Panc1 (cell line): ENCODE measurements at regions not wholly inside any gene's neighbourhood (a gene's known extent, or its start where the extent isn't known, plus 50 kb on each side); places are given as distances from the start of the nearest gene placed in this dataset.

ENCODE experiments used
- ATAC-seq: fragments of 200-7000 bp; cut with Tn5 transposase; 2 replicates; pipeline ENCODE4 v1.9.1; 2020; ENCODE audit warnings: mild to moderate bottlenecking, moderate library complexity
- BruUV-seq: library from RNA; stranded (reverse); fragments of 400-500 nt; replicated peaks from 2 replicates; lab custom pipeline; 2021; lab: Mats Ljungman, UMichigan
- CTCF ChIA-PET: fragments of 300-600 bp; sonication (Branson Sonifier 250); formaldehyde crosslinking; loops from one replicate; lab custom pipeline; 2022; ENCODE audit warnings: antibody characterized with exemption; lab: Charles Lee
- POLR2A ChIA-PET: fragments of 300-600 bp; sonication (Branson Sonifier 250); formaldehyde crosslinking; loops from one replicate; lab custom pipeline; 2022; ENCODE audit warnings: antibody characterized with exemption; lab: Charles Lee
- DNase-seq: peaks from one replicate; pipeline ENCODE4 v3.0.0-alpha.2; 2010; ENCODE audit warnings: low read depth, low spot score
- H3K27ac ChIP-seq: 2 replicates; pipeline ENCODE4 v1.5.1; 2011; ENCODE audit warnings: mild to moderate bottlenecking, low read length, inconsistent platforms
- H3K27me3 ChIP-seq: fragments of 200-500 bp; sonication (Bioruptor generic); 2 replicates; pipeline ENCODE4 v1.6.0; 2014; ENCODE audit warnings: low read length, inconsistent platforms; ENCODE audit not compliant: control insufficient read depth, insufficient read depth
- H3K36me3 ChIP-seq: fragments of 200-500 bp; sonication (Bioruptor generic); 2 replicates; pipeline ENCODE4 v1.5.1; 2014; ENCODE audit warnings: inconsistent platforms, mild to moderate bottlenecking, low read length, moderate library complexity; ENCODE audit not compliant: control insufficient read depth, insufficient read depth
- H3K4me1 ChIP-seq: 2 replicates; pipeline ENCODE4 v1.5.1; 2011; ENCODE audit warnings: inconsistent platforms, mild to moderate bottlenecking, low read length, moderate library complexity; ENCODE audit not compliant: control insufficient read depth, insufficient read depth
- H3K4me3 ChIP-seq, 2 experiments: 2 replicates each; pipeline ENCODE4 v1.5.1; 2011 to 2012; ENCODE audit warnings: low read depth in 2 of 2, low read length in 2 of 2, mild to moderate bottlenecking in 2 of 2, inconsistent platforms in 1 of 2, moderate library complexity in 1 of 2
- H3K9me3 ChIP-seq: fragments of 200-500 bp; sonication (Bioruptor generic); 2 replicates; pipeline ENCODE4 v1.5.1; 2014; ENCODE audit warnings: low read depth, mild to moderate bottlenecking, inconsistent platforms, low read length, moderate library complexity; ENCODE audit not compliant: control insufficient read depth, insufficient read depth
- CTCF ChIP-seq: fragments of 450-650 bp; IDR thresholded peaks from 2 replicates; pipeline ENCODE4 v1.5.1; 2017; ENCODE audit warnings: mild to moderate bottlenecking
- POLR2AphosphoS5 ChIP-seq: IDR thresholded peaks from 2 replicates; pipeline ENCODE4 v1.6.1; 2012; ENCODE audit warnings: mild to moderate bottlenecking, low read depth, low read length, moderate library complexity
- REST ChIP-seq, 2 experiments: IDR thresholded peaks; 2 replicates each; pipeline ENCODE4 v1.6.1; 2011 to 2012; ENCODE audit warnings: low read depth in 2 of 2, control low read depth in 1 of 2, low read length in 1 of 2, mild to moderate bottlenecking in 1 of 2, moderate library complexity in 1 of 2; ENCODE audit not compliant: insufficient read depth in 1 of 2
- SIN3A ChIP-seq: IDR thresholded peaks from 2 replicates; pipeline ENCODE4 v1.6.1; 2012; ENCODE audit warnings: low read depth, mild to moderate bottlenecking, low read length, moderate library complexity, borderline replicate concordance; ENCODE audit not compliant: insufficient read depth
- TCF7L2 ChIP-seq: IDR thresholded peaks from 2 replicates; pipeline ENCODE4 v1.6.1; 2011; ENCODE audit warnings: mild to moderate bottlenecking, low read depth, low read length, inconsistent platforms
- in situ Hi-C: cut with HindIII; loops from 2 replicates; pipeline ENCODE4 v1.10.0; 2016; ENCODE audit warnings: low sequenced_read_pairs, low pct_unique_long_range_greater_than_20kb
- intact Hi-C: fragments of 100-400 bp; cut with micrococcal nuclease; formaldehyde crosslinking; loops from one replicate; pipeline ENCODE4 v1.10.0; 2022; ENCODE audit not compliant: unreplicated experiment

- Histone ChIP-seq H3K4me1 (no peaks in the 10 kb centered on the region), H3K36me3 (no peaks in the 10 kb centered on the region), H3K27me3 (no peaks in the 10 kb centered on the region), H3K9me3 (no peaks in the 10 kb centered on the region), H3K27ac (no peak overlapping the region), H3K4me3 (no peak overlapping the region)
- intact Hi-C loops, result no loop called here
- no peak for ATAC-seq
- no TSS peak for BruUV-seq
- POLR2A ChIA-PET, result no interaction called here
- CTCF ChIA-PET, result no interaction called here
- DNase-seq, result no peak
- TF ChIP-seq SIN3A (no peak), TCF7L2 (no peak), REST (IDR thresholded peaks at IDR 0.05; ENCODE audit: insufficient read depth in 1 of 2, low read depth in 2 of 2, low read length in 1 of 2) (no peak), CTCF (no peak), POLR2AphosphoS5 (no peak)
- in situ Hi-C loops, result no loop called here
These were observed 142.9 kb upstream of the BACH2 start for GRCh38 chr6:90439586-90439985.

GRCh38 chr6:90436403-90436802 lies 139.8 kb upstream of the BACH2 start:
- BruUV-seq, result no TSS peak
- ATAC-seq (no peak), DNase-seq (no peak)
- H3K36me3 ChIP-seq, result no peaks in the 10 kb centered on the region
- POLR2A ChIA-PET, result no interaction called here
- no peak overlapping the region for H3K4me3 ChIP-seq
- TF ChIP-seq TCF7L2 (no peak), CTCF (no peak), SIN3A (no peak), REST (IDR thresholded peaks at IDR 0.05; ENCODE audit: insufficient read depth in 1 of 2, low read depth in 2 of 2, low read length in 1 of 2) (no peak), POLR2AphosphoS5 (no peak)
- no peaks in the 10 kb centered on the region; the same call in 1 of the 2 replicates for H3K9me3 ChIP-seq
- intact Hi-C loops, result no loop called here
- no peaks in the 10 kb centered on the region for H3K27me3 ChIP-seq
- in situ Hi-C loops, result no loop called here
- no peak overlapping the region for H3K27ac ChIP-seq
- CTCF ChIA-PET, result no interaction called here
- H3K4me1 ChIP-seq, result no peaks in the 10 kb centered on the region
